ENCODE measurements at regions not wholly inside any gene's neighbourhood (a gene's known extent, or its start where the extent isn't known, plus 50 kb on each side); places are given as distances from the start of the nearest gene placed in this dataset.
A peak's percentile ranks its signal among the peaks of the same experiment; 100 is the strongest.

DNA sequence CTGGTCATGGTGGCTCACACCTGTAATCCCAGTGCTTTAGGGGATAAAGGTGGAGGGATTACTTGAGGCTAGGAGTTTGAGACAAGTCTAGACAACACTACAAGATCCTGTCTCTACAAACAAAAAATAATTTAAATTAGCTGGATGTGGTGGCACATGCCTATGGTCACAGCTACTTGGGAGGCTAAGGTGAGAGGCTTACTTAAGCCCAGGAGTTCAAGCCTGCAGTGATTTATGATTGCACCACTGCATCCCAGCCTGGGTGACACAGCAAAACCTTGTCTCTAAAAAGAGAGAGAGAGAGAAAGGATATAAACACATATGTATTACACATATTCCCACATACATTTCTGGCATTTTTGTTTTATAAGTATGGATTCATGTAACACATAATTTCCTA, 325.2 kb downstream of the DUSP10 start:
- Histone ChIP-seq H3K27ac (ENCODE audit: low read depth in 1 of 3, low read length in 2 of 3) (no peak overlapping the region), H3K36me3 (ENCODE audit: control insufficient read depth in 3 of 3, insufficient read depth in 2 of 3, low read depth in 1 of 3, low read length in 3 of 3) (no peaks in the 10 kb centered on the region), H3K9me3 (ENCODE audit: control insufficient read depth in 2 of 2, insufficient read depth in 1 of 2, low read depth in 1 of 2, low read length in 1 of 2) (no peaks in the 10 kb centered on the region), H3K4me3 (ENCODE audit: low read depth in 1 of 3, low read length in 3 of 3) (no peak overlapping the region), H3K4me1 (ENCODE audit: control insufficient read depth in 3 of 3, insufficient read depth in 2 of 3, low read depth in 1 of 3, low read length in 2 of 3) (no peaks in the 10 kb centered on the region), H3K27me3 (ENCODE audit: control insufficient read depth in 3 of 3, insufficient read depth in 3 of 3, low read length in 3 of 3) (no peaks in the 10 kb centered on the region)
- FAIRE-seq (no peak), DNase-seq (no peak)

DNA sequence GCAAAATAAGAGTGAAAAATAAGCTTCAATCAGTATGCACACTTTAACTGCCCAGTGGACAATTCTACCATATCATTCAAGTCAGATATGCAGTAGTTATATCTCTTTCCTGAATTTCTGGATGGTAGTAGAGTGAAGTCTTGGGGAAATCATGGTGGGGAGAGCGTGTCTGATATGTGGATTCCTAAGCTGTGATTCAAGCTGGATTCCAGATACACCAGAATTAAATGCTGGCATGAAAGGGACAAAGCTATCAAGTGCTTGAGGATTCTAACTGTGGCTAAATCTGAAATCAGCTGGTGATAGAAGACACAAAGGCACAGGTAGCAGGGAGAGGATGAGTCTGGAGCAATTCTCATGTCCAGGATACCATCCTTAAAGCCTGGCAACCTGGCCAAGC, 323.5 kb downstream of the DUSP10 start:
- no peak overlapping the region for H3K4me3 ChIP-seq (ENCODE audit: low read depth in 1 of 3, low read length in 3 of 3)
- no peaks in the 10 kb centered on the region for H3K9me3 ChIP-seq (ENCODE audit: control insufficient read depth in 2 of 2, insufficient read depth in 1 of 2, low read depth in 1 of 2, low read length in 1 of 2)
- no peaks in the 10 kb centered on the region for H3K4me1 ChIP-seq (ENCODE audit: control insufficient read depth in 3 of 3, insufficient read depth in 2 of 3, low read depth in 1 of 3, low read length in 2 of 3)
- H3K27me3 ChIP-seq (ENCODE audit: control insufficient read depth in 3 of 3, insufficient read depth in 3 of 3, low read length in 3 of 3) = no peaks in the 10 kb centered on the region
- WGBS, 3 donors = 76 to 87% (median 85%) methylated on average over 1 of the region's 1 CpG
- FAIRE-seq (no peak), DNase-seq (no peak)
- no peak overlapping the region for H3K27ac ChIP-seq (ENCODE audit: low read depth in 1 of 3, low read length in 2 of 3)
- no peaks in the 10 kb centered on the region for H3K36me3 ChIP-seq (ENCODE audit: control insufficient read depth in 3 of 3, insufficient read depth in 2 of 3, low read depth in 1 of 3, low read length in 3 of 3)

DNA sequence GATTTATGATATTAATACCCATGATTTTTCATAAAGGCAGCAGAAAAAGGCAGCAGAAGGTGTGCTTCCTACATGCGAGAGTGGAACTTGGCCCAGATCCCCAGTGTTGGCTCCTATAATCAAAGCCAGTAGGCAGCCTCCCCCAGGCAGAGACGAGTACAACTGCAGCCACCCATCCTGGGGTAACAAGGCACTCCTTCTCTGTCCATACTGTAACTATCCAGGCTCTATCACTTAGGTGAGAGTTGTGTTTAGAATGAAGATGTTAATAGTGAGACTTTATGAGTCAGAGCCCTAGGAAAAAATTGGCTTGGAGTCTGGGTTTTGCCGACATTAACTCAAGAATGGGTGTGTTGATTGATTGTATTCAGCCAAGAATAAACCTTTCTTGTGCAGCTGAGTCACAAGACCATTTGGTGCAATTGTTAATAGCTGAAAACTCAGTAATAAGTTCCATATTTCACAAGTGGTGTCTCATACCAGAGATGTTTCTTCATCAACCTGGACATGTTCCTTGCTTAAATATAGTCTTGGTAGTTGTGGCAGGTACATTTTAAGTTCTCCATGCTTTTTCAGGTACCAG, 322.3 kb downstream of the DUSP10 start:
- no peak for FAIRE-seq
- Histone ChIP-seq H3K36me3 (ENCODE audit: control insufficient read depth in 3 of 3, insufficient read depth in 2 of 3, low read depth in 1 of 3, low read length in 3 of 3) (no peaks in the 10 kb centered on the region), H3K27ac (ENCODE audit: low read depth in 1 of 3, low read length in 2 of 3) (no peak overlapping the region)

DNA sequence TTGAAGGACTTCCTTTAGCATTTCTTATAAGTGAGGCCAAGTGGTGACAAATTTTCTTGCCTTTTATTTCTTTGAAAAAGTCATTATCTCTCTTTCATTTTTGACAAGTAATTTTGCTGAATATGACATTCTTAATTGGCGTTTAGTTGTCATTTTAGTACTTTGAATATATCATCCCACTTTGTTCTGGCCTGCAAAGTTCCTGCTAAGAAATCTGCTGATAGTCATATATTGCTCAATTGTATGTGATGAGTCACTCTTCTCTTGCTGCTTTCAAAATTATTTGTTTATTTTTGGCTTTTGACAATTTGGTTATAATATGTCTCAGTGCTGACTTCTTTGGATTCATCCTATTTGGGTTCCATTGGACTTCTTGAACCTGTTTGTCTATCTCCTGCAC, 312.6 kb downstream of the DUSP10 start:
- no peak for FAIRE-seq
- Histone ChIP-seq H3K4me3 (ENCODE audit: low read depth in 1 of 3, low read length in 3 of 3) (no peak overlapping the region), H3K27me3 (ENCODE audit: control insufficient read depth in 3 of 3, insufficient read depth in 3 of 3, low read length in 3 of 3) (no peaks in the 10 kb centered on the region), H3K27ac (ENCODE audit: low read depth in 1 of 3, low read length in 2 of 3) (no peak overlapping the region), H3K4me1 (ENCODE audit: control insufficient read depth in 3 of 3, insufficient read depth in 2 of 3, low read depth in 1 of 3, low read length in 2 of 3) (no peaks in the 10 kb centered on the region), H3K9me3 (ENCODE audit: control insufficient read depth in 2 of 2, insufficient read depth in 1 of 2, low read depth in 1 of 2, low read length in 1 of 2) (peaks cover 0 to 7% of the 10 kb centered on the region in 2 donors), H3K36me3 (ENCODE audit: control insufficient read depth in 3 of 3, insufficient read depth in 2 of 3, low read depth in 1 of 3, low read length in 3 of 3) (no peaks in the 10 kb centered on the region)
- no peak for DNase-seq
- WGBS, 3 donors = 33 to 73% (median 55%) methylated on average over 1 of the region's 1 CpG

More for the DNA sequence above, 322.3 kb downstream of the DUSP10 start:
- Histone ChIP-seq H3K4me1 (ENCODE audit: control insufficient read depth in 3 of 3, insufficient read depth in 2 of 3, low read depth in 1 of 3, low read length in 2 of 3) (no peaks in the 10 kb centered on the region), H3K9me3 (ENCODE audit: control insufficient read depth in 2 of 2, insufficient read depth in 1 of 2, low read depth in 1 of 2, low read length in 1 of 2) (no peaks in the 10 kb centered on the region), H3K4me3 (ENCODE audit: low read depth in 1 of 3, low read length in 3 of 3) (no peak overlapping the region), H3K27me3 (ENCODE audit: control insufficient read depth in 3 of 3, insufficient read depth in 3 of 3, low read length in 3 of 3) (no peaks in the 10 kb centered on the region)
- DNase-seq = no peak
- 18 to 67% (median 37%) methylated on average over 3 of the region's 3 CpGs for WGBS, 3 donors

DNA sequence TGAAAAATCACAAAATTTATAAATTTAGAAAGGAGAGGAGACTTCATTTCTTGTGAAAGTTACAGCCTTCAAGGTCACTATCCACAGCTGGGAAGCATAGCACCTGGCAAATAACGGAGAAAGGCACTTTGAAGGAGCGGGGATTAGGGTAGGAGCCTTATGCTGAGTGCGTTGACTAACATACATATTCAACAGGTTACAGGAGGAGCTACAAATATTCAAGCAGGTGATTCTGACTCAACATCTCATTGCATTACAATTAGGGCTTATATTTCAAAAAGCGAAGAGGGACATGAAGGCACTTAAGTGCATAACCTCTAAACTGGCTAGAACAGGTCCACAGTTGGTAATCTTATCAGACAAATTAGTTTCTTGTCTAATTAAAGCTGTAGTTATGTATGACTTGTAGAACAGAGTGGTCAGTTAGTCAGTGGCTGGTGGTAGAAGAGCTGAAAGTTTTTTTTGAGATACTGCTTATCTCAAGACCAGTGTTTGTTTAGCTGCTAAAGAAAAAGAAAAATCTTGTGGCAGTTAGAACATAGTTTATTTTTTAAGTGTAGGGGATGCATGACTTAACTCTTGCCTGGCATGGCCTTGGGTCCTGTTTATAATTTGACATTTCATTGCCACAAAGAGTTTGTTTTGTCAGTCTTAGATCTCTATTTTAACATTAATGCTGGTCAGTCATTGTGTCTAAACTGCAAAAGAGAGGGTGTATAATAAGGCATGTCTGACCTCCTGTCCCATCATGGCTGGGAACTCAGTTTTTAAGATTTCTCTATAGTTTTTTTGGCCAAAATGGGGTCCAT, 311.5 kb downstream of the DUSP10 start:
- Histone ChIP-seq H3K27me3 (ENCODE audit: control insufficient read depth in 3 of 3, insufficient read depth in 3 of 3, low read length in 3 of 3) (no peaks in the 10 kb centered on the region), H3K4me3 (ENCODE audit: low read depth in 1 of 3, low read length in 3 of 3) (no peak overlapping the region), H3K9me3 (ENCODE audit: control insufficient read depth in 2 of 2, insufficient read depth in 1 of 2, low read depth in 1 of 2, low read length in 1 of 2) (peaks cover 0 to 7% of the 10 kb centered on the region in 2 donors), H3K4me1 (ENCODE audit: control insufficient read depth in 3 of 3, insufficient read depth in 2 of 3, low read depth in 1 of 3, low read length in 2 of 3) (no peaks in the 10 kb centered on the region), H3K27ac (ENCODE audit: low read depth in 1 of 3, low read length in 2 of 3) (no peak overlapping the region), H3K36me3 (ENCODE audit: control insufficient read depth in 3 of 3, insufficient read depth in 2 of 3, low read depth in 1 of 3, low read length in 3 of 3) (no peaks in the 10 kb centered on the region)
- no peak for DNase-seq
- WGBS, 3 donors = 78 to 91% (median 79%) methylated on average over 4 of the region's 4 CpGs
- no peak for FAIRE-seq

DNA sequence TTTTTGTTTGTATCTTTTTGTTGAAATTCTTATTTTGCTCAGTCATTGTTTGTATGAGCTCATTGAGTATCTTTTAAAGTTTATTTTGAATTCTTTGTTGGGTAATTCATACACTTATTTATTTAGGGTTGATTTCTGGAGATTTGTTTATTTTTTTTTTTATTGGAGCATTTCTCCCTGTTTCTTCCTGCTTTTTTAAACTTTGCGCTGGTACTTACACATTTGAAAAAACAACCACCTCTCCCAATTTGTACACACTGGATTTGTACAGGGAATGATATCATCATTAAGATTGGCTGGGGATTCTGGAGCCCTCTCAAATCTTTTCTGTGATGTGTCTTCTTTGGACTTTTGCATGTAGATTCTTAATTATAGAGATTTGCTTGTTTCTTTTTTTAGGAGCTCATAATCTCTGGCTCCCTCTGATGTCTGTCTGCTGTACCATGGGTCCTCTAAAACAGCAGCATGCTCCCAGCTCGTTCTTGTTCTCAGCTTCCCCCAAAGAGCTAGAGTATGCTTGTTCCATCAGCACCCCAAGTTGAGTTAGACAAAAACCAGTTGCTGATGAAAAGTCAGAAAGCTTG, 310.7 kb downstream of the DUSP10 start:
- DNase-seq (no peak), FAIRE-seq (no peak)
- 38 to 61% (median 47%) methylated on average over 2 of the region's 2 CpGs for WGBS, 3 donors
- Histone ChIP-seq H3K27ac (ENCODE audit: low read depth in 1 of 3, low read length in 2 of 3) (no peak overlapping the region), H3K9me3 (ENCODE audit: control insufficient read depth in 2 of 2, insufficient read depth in 1 of 2, low read depth in 1 of 2, low read length in 1 of 2) (no peaks in the 10 kb centered on the region), H3K27me3 (ENCODE audit: control insufficient read depth in 3 of 3, insufficient read depth in 3 of 3, low read length in 3 of 3) (no peaks in the 10 kb centered on the region), H3K4me1 (ENCODE audit: control insufficient read depth in 3 of 3, insufficient read depth in 2 of 3, low read depth in 1 of 3, low read length in 2 of 3) (no peaks in the 10 kb centered on the region), H3K4me3 (ENCODE audit: low read depth in 1 of 3, low read length in 3 of 3) (no peak overlapping the region), H3K36me3 (ENCODE audit: control insufficient read depth in 3 of 3, insufficient read depth in 2 of 3, low read depth in 1 of 3, low read length in 3 of 3) (no peaks in the 10 kb centered on the region)

DNA sequence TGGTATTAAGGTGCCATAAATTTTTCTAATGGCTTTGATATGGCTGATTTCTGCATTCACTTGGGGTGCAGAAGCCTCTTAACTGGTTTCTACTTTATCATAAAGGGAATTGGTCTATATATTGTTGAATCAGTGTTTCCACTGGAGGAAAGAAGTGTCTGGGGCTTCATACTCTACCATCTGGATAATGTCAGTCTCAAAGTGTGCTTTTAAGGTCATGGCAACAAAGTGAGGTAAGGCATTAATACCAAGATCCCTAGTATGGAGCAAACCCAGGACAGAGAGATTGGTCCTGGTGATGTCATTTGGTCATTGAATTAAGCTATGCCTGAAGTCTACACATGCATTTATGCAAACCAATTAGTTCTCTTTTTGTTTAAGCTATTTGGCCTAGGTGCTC, 309.9 kb downstream of the DUSP10 start:
- H3K9me3 ChIP-seq (ENCODE audit: control insufficient read depth in 2 of 2, insufficient read depth in 1 of 2, low read depth in 1 of 2, low read length in 1 of 2) = no peaks in the 10 kb centered on the region
- H3K36me3 ChIP-seq (ENCODE audit: control insufficient read depth in 3 of 3, insufficient read depth in 2 of 3, low read depth in 1 of 3, low read length in 3 of 3) = no peaks in the 10 kb centered on the region
- no peak overlapping the region for H3K27ac ChIP-seq (ENCODE audit: low read depth in 1 of 3, low read length in 2 of 3)
- H3K4me3 ChIP-seq (ENCODE audit: low read depth in 1 of 3, low read length in 3 of 3) = no peak overlapping the region
- H3K27me3 ChIP-seq (ENCODE audit: control insufficient read depth in 3 of 3, insufficient read depth in 3 of 3, low read length in 3 of 3) = no peaks in the 10 kb centered on the region
- no peaks in the 10 kb centered on the region for H3K4me1 ChIP-seq (ENCODE audit: control insufficient read depth in 3 of 3, insufficient read depth in 2 of 3, low read depth in 1 of 3, low read length in 2 of 3)
- FAIRE-seq = no peak
- DNase-seq = no peak

DNA sequence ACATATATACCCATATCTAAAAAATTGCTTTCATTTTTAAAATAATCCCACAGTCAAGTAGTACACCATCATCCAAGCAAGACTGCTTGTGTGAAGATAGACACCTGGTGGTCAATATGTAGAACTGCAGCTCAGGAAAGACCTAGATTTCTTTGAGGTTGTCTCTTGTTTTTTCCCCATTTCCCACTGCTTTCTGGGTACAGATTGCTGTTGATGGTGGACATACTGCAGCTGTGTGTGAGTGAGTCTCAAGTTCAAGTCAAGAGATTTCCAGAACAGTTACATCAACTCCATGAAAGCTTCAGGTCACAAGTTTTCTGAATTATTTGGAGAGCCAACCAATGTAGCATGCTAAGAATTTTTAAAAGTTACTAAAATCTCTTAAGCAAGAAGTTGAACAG, 306.4 kb downstream of the DUSP10 start:
- H3K27ac ChIP-seq (ENCODE audit: low read depth in 1 of 3, low read length in 2 of 3) = no peak overlapping the region
- FAIRE-seq (no peak), DNase-seq (peak; percentile 13 to 30)
- no peak overlapping the region for H3K4me3 ChIP-seq (ENCODE audit: low read depth in 1 of 3, low read length in 3 of 3)
- H3K27me3 ChIP-seq (ENCODE audit: control insufficient read depth in 3 of 3, insufficient read depth in 3 of 3, low read length in 3 of 3) = peaks cover 0 to 2% (median 0%) of the 10 kb centered on the region in 3 donors
- H3K36me3 ChIP-seq (ENCODE audit: control insufficient read depth in 3 of 3, insufficient read depth in 2 of 3, low read depth in 1 of 3, low read length in 3 of 3) = no peaks in the 10 kb centered on the region
- no peaks in the 10 kb centered on the region for H3K4me1 ChIP-seq (ENCODE audit: control insufficient read depth in 3 of 3, insufficient read depth in 2 of 3, low read depth in 1 of 3, low read length in 2 of 3)
- H3K9me3 ChIP-seq (ENCODE audit: control insufficient read depth in 2 of 2, insufficient read depth in 1 of 2, low read depth in 1 of 2, low read length in 1 of 2) = no peaks in the 10 kb centered on the region
